H1 (cell line): ENCODE measurements at regions not wholly inside any gene's neighbourhood (a gene's known extent, or its start where the extent isn't known, plus 50 kb on each side); places are given as distances from the start of the nearest gene placed in this dataset.

Experiments used
- CBX8 ChIP-seq: fragments of 300-800, 300-1000 bp; sonication (generic); IDR thresholded peaks from 2 replicates; pipeline ENCODE4 v1.7.1; 2016; ENCODE audit warnings: low read depth, low read length, borderline replicate concordance
- EZH2 ChIP-seq: fragments of 200-600 bp; sonication (generic); IDR thresholded peaks from 2 replicates; pipeline ENCODE4 v1.7.1; 2012; ENCODE audit warnings: low read depth, mild to moderate bottlenecking, moderate library complexity, low read length, inconsistent platforms; ENCODE audit not compliant: severe bottlenecking
- TEAD4 ChIP-seq: IDR thresholded peaks from 2 replicates; pipeline ENCODE4 v1.6.1; 2012; ENCODE audit warnings: low read depth, low read length, inconsistent platforms, mixed read lengths

DNA sequence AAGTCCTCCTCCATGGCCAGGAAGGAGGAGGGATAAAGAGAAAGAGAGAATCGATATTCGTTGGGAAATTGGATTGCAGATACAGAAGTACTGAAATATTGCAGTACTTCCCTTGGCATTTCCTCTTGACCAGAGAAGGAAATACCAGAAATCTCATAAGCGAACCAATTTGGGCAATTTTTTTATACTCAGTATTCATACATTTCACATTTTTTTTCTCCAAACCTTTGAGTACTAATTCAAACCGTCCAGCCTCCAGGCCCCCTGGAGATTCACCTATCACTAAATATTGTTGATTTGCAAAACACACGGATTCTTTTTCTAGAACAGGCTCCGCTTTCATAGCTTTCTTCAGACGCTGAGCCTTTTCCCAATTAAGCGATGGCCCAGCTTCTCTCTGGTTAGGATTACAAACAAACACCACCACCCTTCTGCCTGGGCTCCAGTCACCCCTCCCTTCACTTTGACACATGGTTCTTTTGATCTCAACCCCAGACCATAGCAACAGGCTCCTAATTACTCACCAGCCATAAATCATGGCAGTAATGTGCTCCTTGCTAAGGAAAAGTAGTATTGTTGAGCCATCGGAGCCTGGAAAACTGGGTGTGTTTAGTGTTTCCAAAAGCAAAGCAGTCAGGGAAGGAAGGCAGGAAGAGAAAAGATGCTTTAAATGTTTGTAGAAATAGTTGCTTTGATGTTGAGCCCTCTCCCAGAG is 138.4 kb upstream of the CCDC68 start (continued):
- TF ChIP-seq CBX8 (no peak), EZH2 (no peak), TEAD4 (no peak)
